ENCODE measurements at regions not wholly inside any gene's neighbourhood (a gene's known extent, or its start where the extent isn't known, plus 50 kb on each side); places are given as distances from the start of the nearest gene placed in this dataset.

DNA sequence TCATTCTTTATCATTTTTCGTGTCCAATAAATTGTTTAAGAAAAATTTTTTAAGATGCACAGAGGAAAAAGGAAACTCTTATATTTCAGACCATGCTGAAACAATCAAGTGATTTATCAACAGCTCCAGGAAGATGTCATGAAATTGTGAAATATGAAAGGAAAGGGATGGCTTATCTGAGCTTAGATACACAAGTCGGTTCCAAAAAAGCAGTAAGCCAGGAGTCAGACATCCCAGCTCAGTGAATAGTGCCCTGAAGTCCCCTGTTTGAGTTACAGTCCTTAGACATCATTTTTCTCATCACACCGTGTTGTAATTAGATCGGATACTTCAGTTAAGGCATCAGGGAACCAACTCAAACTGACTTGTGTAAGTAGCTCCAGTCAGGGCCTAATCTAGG lies 91.0 kb upstream of the SSTR4 start (continued):
- TF ChIP-seq U2AF2 (IDR thresholded peaks at IDR 0.05; ENCODE audit: low read depth, low read length) (no peak), MTF2 (CRISPR knock-in tag; IDR thresholded peaks at IDR 0.05; ENCODE audit: borderline replicate concordance) (no peak)

GRCh38 chr20:22944936-22945335 lies 90.2 kb upstream of the SSTR4 start:
- no peak overlapping the region for H2AFZ ChIP-seq (ENCODE audit: low read length)
- no peak overlapping the region for H3K9ac ChIP-seq (ENCODE audit: insufficient read depth, low read depth, low read length)
- H3K79me2 ChIP-seq (ENCODE audit: insufficient read depth, low read length) = no peaks in the 10 kb centered on the region
- ChIA-PET CTCF (ENCODE audit: low intra/inter-chr PET ratio, low total read pairs) (no interaction called here), POLR2A (no interaction called here)
- no peak for FAIRE-seq
- no peak for ATAC-seq
- no peak for DNase-seq (ENCODE audit: low spot score)
- no peak overlapping the region for H3K4me2 ChIP-seq (ENCODE audit: low read depth, low read length)
- 17% methylated on average over 6 of the region's 6 CpGs for WGBS (ENCODE audit: low lambda C conversion rate)
- no peaks in the 10 kb centered on the region for H3K27me3 ChIP-seq (ENCODE audit: control insufficient read depth in 1 of 2, insufficient read depth in 2 of 2, low read length in 2 of 2)
- no peaks in the 10 kb centered on the region for H3K4me1 ChIP-seq (ENCODE audit: insufficient read depth, low read length)
- H4K20me1 ChIP-seq (ENCODE audit: insufficient read depth, low read length) = no peaks in the 10 kb centered on the region
- H3K36me3 ChIP-seq (replicated peaks in 1 of 2; ENCODE audit: control insufficient read depth in 1 of 2, insufficient read depth in 2 of 2, low read length in 2 of 2) = no peaks in the 10 kb centered on the region
- H3K27ac ChIP-seq (ENCODE audit: extremely low read length, insufficient read depth, low read length) = no peak overlapping the region
- no peak overlapping the region for H3K4me3 ChIP-seq (replicated peaks in 1 of 3; ENCODE audit: insufficient read depth in 1 of 3, low read depth in 2 of 3, low read length in 3 of 3)
- no peaks in the 10 kb centered on the region for H3K9me3 ChIP-seq (ENCODE audit: low read length)
- BruUV-seq (replicated peaks) = no TSS peak
- in situ Hi-C loops (cut with HindIII; ENCODE audit: extremely low pct_ligation_motif_present, low pct_unique_long_range_greater_than_20kb) (no loop called here), intact Hi-C loops (cut with micrococcal nuclease; ENCODE audit: unreplicated experiment) (no loop called here)
- TF ChIP-seq KLF9 (CRISPR knock-in tag; IDR thresholded peaks at IDR 0.05; ENCODE audit: low read depth) (no peak), PHF8 (CRISPR knock-in tag; IDR thresholded peaks at IDR 0.05) (no peak), ZBTB7A (CRISPR knock-in tag; IDR thresholded peaks at IDR 0.05) (no peak), HNRNPL (IDR thresholded peaks at IDR 0.05; ENCODE audit: low read depth, low read length) (no peak), ZNF253 (CRISPR knock-in tag; IDR thresholded peaks at IDR 0.05; ENCODE audit: borderline replicate concordance) (no peak), KLF6 (CRISPR knock-in tag; IDR thresholded peaks at IDR 0.05) (no peak), ZNF589 (CRISPR knock-in tag; conservative IDR thresholded peaks at IDR 0.05) (no peak), FOXC1 (CRISPR knock-in tag; IDR thresholded peaks at IDR 0.05; ENCODE audit: borderline replicate concordance) (no peak), ZNF232 (CRISPR knock-in tag; IDR thresholded peaks at IDR 0.05; ENCODE audit: borderline replicate concordance) (no peak), ZNF317 (CRISPR knock-in tag; IDR thresholded peaks at IDR 0.05) (no peak), ZMAT5 (CRISPR knock-in tag; IDR thresholded peaks at IDR 0.05; ENCODE audit: borderline replicate concordance, low read depth) (no peak), ZNF607 (CRISPR knock-in tag; IDR thresholded peaks at IDR 0.05; ENCODE audit: borderline replicate concordance) (no peak), FOXK1 (CRISPR knock-in tag; IDR thresholded peaks at IDR 0.05; ENCODE audit: borderline replicate concordance, low read depth) (no peak), ZNF569 (CRISPR knock-in tag; IDR thresholded peaks at IDR 0.05; ENCODE audit: borderline replicate concordance) (no peak)
- TF ChIP-seq, protein P1, sequence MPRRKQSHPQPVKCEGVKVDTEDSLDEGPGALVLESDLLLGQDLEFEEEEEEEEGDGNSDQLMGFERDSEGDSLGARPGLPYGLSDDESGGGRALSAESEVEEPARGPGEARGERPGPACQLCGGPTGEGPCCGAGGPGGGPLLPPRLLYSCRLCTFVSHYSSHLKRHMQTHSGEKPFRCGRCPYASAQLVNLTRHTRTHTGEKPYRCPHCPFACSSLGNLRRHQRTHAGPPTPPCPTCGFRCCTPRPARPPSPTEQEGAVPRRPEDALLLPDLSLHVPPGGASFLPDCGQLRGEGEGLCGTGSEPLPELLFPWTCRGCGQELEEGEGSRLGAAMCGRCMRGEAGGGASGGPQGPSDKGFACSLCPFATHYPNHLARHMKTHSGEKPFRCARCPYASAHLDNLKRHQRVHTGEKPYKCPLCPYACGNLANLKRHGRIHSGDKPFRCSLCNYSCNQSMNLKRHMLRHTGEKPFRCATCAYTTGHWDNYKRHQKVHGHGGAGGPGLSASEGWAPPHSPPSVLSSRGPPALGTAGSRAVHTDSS (CRISPR knock-in tag; conservative IDR thresholded peaks at IDR 0.05) = no peak
- TF ChIP-seq, protein P2, sequence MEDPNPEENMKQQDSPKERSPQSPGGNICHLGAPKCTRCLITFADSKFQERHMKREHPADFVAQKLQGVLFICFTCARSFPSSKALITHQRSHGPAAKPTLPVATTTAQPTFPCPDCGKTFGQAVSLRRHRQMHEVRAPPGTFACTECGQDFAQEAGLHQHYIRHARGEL (CRISPR knock-in tag; IDR thresholded peaks at IDR 0.05) = no peak
- TF ChIP-seq, protein P3, sequence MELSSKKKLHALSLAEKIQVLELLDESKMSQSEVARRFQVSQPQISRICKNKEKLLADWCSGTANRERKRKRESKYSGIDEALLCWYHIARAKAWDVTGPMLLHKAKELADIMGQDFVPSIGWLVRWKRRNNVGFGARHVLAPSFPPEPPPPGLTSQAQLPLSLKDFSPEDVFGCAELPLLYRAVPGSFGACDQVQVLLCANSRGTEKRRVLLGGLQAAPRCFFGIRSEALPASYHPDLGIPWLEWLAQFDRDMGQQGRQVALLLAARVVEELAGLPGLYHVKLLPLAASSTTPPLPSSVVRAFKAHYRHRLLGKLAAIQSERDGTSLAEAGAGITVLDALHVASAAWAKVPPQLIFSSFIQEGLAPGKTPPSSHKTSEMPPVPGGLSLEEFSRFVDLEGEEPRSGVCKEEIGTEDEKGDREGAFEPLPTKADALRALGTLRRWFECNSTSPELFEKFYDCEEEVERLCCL (CRISPR knock-in tag; IDR thresholded peaks at IDR 0.05; ENCODE audit: borderline replicate concordance) = no peak

All from HepG2 (cell line).